Kidney (tissue), 13 donors: ENCODE measurements at regions not wholly inside any gene's neighbourhood (a gene's known extent, or its start where the extent isn't known, plus 50 kb on each side); places are given as distances from the start of the nearest gene placed in this dataset.
"Not testable (repeated sequence)": the region's sequence is repeated elsewhere in the genome, so short reads cannot be mapped to it uniquely, and the experiment has no call there.

ENCODE experiments used
- DNase-seq, 5 donors: peaks; one replicate each; pipeline ENCODE4 v3.0.0-alpha.2; 2013 to 2020
- FAIRE-seq: peaks from 2 replicates; lab custom pipeline; 2012; peaks lifted over from hg19 to GRCh38; lab: Jason Lieb, UNC
- H3K27ac ChIP-seq, 2 donors: one replicate each; pipeline ENCODE4 v1.7.0; 2013; ENCODE audit warnings: low read depth in 2 of 2, low read length in 2 of 2, inconsistent platforms in 1 of 2
- H3K27me3 ChIP-seq: one replicate; pipeline ENCODE4 v1.7.1; 2013; ENCODE audit warnings: low read length, inconsistent platforms; ENCODE audit not compliant: control insufficient read depth, insufficient read depth
- H3K36me3 ChIP-seq, 3 donors: one replicate each; pipeline versions ENCODE4 v1.7.0 to v1.7.1; 2013; ENCODE audit warnings: low read length in 3 of 3, control low read depth in 1 of 3, inconsistent platforms in 1 of 3; ENCODE audit not compliant: insufficient read depth in 3 of 3, control insufficient read depth in 2 of 3
- H3K4me1 ChIP-seq, 3 donors: one replicate each; pipeline versions ENCODE4 v1.7.0 to v1.7.1; 2013; ENCODE audit warnings: low read length in 3 of 3, inconsistent platforms in 1 of 3, low read depth in 1 of 3; ENCODE audit not compliant: control insufficient read depth in 2 of 3, insufficient read depth in 2 of 3
- H3K4me3 ChIP-seq, 3 donors: one replicate each; pipeline versions ENCODE4 v1.7.0 to v1.8.1; 2013; ENCODE audit warnings: low read length in 3 of 3, control low read depth in 1 of 3, inconsistent platforms in 1 of 3
- H3K9ac ChIP-seq, 3 donors: one replicate each; pipeline versions ENCODE4 v1.7.0 to v1.7.1; 2013; ENCODE audit warnings: low read length in 3 of 3, control low read depth in 1 of 3, inconsistent platforms in 1 of 3
- H3K9me3 ChIP-seq, 3 donors: one replicate each; pipeline versions ENCODE4 v1.7.0 to v1.7.1; 2013; ENCODE audit warnings: low read length in 3 of 3, control low read depth in 1 of 3, inconsistent platforms in 1 of 3; ENCODE audit not compliant: control insufficient read depth in 2 of 3, insufficient read depth in 1 of 3
- intact Hi-C: fragments of 100-400 bp; cut with DNase I; formaldehyde crosslinking; loops from one replicate; pipeline ENCODE4 v1.11.1; 2022
- TF ChIP-seq, protein P1 (sequence below): IDR thresholded peaks from 3 replicates; pipeline ENCODE4 v1.5.1; 2012; ENCODE audit warnings: mild to moderate bottlenecking, moderate library complexity, borderline replicate concordance; ENCODE audit not compliant: insufficient read depth; ENCODE audit errors: extremely low read depth
- donor health status: control.
- donor health status: control.
- donor health status: control.
- donor health status: control.
- donor health status: control.
- donor health status: DM: yes; HTN: yes; CAD: no.
- donor health status: Normal renal cell carcinoma (clear cell type).

DNA sequence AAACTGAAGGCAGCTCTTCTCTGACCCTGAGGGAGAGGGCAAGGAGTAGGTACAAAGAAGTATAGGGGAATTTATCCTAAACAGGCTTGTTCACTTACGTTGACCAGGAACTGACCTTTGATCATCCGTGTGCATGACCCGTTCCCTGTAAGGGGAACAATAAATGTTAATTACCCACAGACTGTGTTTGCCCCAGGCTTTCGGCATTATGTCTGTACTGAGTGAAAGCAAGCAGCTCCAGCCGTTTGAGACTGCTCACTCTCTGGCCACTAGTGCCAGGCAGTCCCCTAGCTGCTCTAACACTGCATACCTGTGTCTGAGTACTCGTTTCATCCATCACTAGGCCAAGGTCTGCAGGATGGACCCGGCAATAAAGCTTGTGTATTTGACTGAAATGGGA is 1365.3 kb downstream of the NCAM2 start:
- no peaks in the 10 kb centered on the region for H3K27me3 ChIP-seq
- no peaks in the 10 kb centered on the region for H3K36me3 ChIP-seq
- intact Hi-C loops: no loop called here
- no peak overlapping the region for H3K4me3 ChIP-seq
- H3K4me1 ChIP-seq: no peaks in the 10 kb centered on the region
- TF ChIP-seq, protein P1, sequence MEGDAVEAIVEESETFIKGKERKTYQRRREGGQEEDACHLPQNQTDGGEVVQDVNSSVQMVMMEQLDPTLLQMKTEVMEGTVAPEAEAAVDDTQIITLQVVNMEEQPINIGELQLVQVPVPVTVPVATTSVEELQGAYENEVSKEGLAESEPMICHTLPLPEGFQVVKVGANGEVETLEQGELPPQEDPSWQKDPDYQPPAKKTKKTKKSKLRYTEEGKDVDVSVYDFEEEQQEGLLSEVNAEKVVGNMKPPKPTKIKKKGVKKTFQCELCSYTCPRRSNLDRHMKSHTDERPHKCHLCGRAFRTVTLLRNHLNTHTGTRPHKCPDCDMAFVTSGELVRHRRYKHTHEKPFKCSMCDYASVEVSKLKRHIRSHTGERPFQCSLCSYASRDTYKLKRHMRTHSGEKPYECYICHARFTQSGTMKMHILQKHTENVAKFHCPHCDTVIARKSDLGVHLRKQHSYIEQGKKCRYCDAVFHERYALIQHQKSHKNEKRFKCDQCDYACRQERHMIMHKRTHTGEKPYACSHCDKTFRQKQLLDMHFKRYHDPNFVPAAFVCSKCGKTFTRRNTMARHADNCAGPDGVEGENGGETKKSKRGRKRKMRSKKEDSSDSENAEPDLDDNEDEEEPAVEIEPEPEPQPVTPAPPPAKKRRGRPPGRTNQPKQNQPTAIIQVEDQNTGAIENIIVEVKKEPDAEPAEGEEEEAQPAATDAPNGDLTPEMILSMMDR: no peak
- H3K9ac ChIP-seq: no peak overlapping the region
- H3K27ac ChIP-seq: no peak overlapping the region
- H3K9me3 ChIP-seq: peaks cover 0 to 3% (median 0%) of the 10 kb centered on the region in 3 donors
- no peak for DNase-seq
- FAIRE-seq: no peak

DNA sequence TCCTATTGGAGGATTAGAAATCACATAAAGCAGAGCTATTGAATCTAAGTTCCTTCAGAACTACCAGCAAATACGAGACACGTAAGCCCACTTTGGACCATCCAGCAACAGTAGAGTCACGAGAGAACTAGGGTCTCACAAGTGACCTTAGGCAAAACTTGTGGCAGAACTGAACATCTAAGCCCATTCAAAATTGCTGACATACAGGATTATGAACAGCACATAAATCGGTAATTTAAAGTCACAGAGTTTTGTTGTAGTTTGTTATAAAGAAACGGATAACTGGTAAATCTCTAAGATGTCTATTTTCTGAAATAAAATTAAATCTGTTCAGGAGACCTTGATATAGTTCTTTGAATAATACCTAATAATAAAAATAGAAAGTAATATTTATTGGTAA is 1366.0 kb downstream of the NCAM2 start:
- Histone ChIP-seq H3K27me3 (no peaks in the 10 kb centered on the region), H3K4me1 (no peaks in the 10 kb centered on the region), H3K9ac (no peak overlapping the region), H3K36me3 (no peaks in the 10 kb centered on the region), H3K4me3 (no peak overlapping the region), H3K9me3 (peaks cover 0 to 3% (median 0%) of the 10 kb centered on the region in 3 donors), H3K27ac (no peak overlapping the region)
- FAIRE-seq: no peak
- intact Hi-C loops: no loop called here
- TF ChIP-seq, protein P1: no peak
- DNase-seq: no peak

DNA sequence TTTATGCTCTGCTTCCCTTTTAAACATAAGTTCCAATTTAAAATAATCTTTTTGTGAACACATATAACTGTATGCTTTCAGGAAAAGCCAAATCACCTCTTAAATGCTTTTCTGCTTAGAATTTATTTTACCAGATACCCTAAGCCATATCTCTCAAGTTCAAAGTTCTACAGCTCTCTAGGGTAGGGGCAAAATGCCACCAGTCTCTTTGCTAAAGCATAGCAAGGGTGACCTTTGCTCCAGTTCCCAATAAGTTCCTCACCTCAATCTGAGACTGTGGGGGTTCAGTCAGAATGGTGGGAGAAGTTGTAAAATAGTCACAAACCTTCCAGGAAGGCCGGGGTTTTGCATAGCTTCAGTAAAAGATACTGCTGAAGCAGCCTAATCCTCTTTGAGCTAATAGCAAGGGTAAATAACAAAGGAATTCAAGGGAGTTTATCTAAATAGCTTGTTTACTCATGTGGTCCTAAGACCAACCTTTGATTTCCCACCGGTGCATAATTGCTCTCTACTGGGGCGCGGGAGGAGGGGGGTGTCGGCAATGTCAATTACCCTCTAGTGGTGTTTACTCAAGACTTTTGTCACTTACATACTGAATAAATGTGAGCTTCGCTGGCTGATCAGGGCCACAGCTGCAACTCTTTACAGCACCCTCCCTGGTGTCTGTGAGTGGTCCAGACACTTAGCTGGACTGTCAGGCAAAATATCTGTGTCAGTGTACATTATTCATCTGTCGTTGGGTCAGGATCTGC is 1376.2 kb downstream of the NCAM2 start:
- Histone ChIP-seq H3K27ac (no peak overlapping the region), H3K4me3 (no peak overlapping the region), H3K36me3 (no peaks in the 10 kb centered on the region), H3K9me3 (no peaks in the 10 kb centered on the region), H3K27me3 (no peaks in the 10 kb centered on the region), H3K4me1 (no peaks in the 10 kb centered on the region), H3K9ac (no peak overlapping the region)
- peak in 3 of 5 donors; percentile 21 to 41 (median 29) for DNase-seq
- intact Hi-C loops: no loop called here
- no peak for FAIRE-seq
- TF ChIP-seq, protein P1: no peak

DNA sequence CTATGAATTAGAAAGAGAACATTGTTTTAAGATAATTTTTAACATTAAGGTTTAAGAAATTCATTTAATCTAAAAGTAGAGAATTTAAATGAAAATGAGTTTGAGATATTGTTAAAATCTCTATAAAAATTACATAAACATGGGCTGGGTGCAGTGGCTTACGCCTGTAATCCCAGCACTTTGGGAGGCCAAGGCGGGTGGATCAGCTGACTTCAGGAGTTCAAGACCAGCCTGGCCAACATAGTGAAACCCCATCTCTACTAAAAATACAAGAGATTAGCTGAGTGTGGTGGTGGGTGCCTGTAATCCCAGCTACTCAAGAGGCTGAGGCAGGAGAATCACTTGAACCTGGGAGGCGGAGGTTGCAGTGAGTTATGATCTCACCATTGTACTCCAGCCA is 1379.6 kb downstream of the NCAM2 start:
- not testable (repeated sequence) for FAIRE-seq, H3K4me3 ChIP-seq

More for the DNA sequence above, 1379.6 kb downstream of the NCAM2 start:
- H3K9me3 ChIP-seq, H3K27ac ChIP-seq, H3K9ac ChIP-seq, H3K4me1 ChIP-seq, intact Hi-C loops, DNase-seq, H3K36me3 ChIP-seq, H3K27me3 ChIP-seq: not testable (repeated sequence)
